Fibroblast of skin of scalp (primary cell): ENCODE measurements at regions not wholly inside any gene's neighbourhood (a gene's known extent, or its start where the extent isn't known, plus 50 kb on each side); places are given as distances from the start of the nearest gene placed in this dataset.

Experiments
- DNase-seq: peaks from one replicate; pipeline ENCODE4 v3.0.0-alpha.2; 2013

GRCh38 chr3:117192888-117193287, 483.3 kb downstream of the TUSC7 start:
- DNase-seq = no peak

DNA sequence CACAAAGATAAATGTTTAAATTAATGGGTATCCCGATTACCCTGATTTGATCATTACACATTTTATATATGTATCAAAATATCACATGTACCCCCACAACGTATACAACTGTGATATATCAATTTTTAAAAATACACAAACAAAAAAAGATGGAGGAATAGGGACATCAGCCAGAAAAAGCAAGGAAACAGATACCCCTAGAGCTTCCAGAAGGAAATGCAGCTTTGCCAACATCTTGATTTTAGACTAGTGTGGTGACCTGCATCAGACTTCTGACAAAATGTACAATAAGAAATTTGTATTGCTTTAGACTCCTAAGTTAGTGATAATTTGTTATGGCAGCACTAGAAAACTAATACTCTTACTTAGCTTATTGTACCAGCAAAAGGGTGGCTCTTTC, 483.8 kb downstream of the TUSC7 start:
- no peak for DNase-seq

DNA sequence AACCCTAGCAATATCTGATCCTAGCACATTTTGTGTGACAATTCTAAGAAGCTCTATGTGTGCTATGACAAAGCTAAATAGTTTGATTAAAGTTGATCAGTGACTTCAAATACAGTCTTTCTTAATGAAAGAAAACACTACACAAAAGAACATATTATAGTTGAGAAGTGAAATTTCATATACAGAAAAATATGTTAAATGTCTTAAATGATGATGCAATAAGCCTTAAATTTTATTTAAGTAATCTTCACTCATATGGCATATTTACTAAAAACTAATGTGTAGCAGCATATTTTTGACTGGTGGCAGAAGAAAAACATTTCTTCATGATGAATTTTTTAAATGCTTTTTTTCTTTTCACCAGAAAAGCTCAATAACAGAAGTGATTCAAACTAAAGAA, 485.5 kb downstream of the TUSC7 start:
- no peak for DNase-seq

DNA sequence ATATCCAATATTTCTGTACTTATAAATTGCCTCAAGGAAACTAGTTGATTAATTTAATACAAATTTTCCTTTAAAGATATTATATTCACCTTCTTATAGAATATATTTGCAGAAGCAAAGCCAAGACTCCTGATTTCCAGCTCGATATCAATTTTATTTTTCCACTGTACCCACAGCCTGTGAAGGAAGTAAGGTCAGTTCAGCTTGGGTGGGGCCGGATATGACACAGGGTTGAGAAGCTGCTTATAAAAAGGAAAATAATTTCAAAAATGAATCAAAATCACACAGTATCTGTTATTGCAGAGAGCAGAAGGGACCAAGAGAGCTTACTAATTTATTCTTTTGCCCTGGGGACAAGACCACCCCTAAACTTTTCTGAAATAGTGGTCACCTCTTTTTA, 491.4 kb downstream of the TUSC7 start:
- no peak for DNase-seq

GRCh38 chr3:117201901-117202774, 492.6 kb downstream of the TUSC7 start:
- DNase-seq = peak; percentile 21

GRCh38 chr3:117217355-117217754, 507.8 kb downstream of the TUSC7 start:
- no peak for DNase-seq

GRCh38 chr3:117217760-117218316, 508.3 kb downstream of the TUSC7 start:
- no peak for DNase-seq

DNA sequence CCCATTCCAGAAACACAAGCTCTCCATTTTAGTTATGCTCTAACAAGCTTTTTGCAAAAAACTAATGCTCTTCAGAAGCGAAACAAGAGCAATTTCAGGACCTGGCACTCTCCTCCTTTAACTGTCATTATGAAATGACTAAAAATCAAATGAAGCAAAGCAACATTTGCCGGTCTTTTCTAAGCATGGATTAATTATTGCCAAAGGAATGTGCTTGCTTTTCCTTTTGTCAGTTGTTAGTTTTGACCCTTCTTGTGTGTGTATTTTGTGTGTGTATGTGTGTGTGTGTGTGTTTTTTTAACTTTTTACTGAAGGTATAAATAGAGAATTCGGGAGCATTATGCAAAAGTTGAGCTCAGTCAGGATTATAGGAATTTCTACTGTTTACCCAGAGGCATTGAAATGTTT, 509.1 kb downstream of the TUSC7 start:
- DNase-seq = no peak

- DNase-seq = no peak
Measured at GRCh38 chr3:117219296-117219695, 509.7 kb downstream of the TUSC7 start.

DNA sequence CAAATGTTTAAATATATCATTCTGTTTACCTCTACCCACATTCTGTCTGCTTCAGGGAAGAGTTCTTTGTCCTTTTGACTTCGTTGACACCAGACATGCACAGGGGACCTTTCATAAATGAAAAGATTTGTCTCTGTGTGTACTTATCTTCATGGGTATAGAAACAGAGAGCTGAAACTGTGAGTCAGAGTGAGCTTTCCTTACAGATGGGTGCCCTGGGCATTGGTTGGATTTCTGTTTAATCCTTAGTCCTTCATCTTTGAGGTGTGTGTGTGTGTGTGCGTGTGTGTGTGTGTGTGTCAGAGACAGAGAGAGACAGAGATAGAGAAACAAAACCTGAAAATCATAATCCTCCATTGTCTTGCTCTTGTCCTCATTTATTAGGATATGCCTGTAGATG, 517.4 kb downstream of the TUSC7 start:
- DNase-seq = no peak

GRCh38 chr3:117228466-117228865, 518.9 kb downstream of the TUSC7 start:
- no peak for DNase-seq

- no peak for DNase-seq
Measured at GRCh38 chr3:117230924-117231323, 521.3 kb downstream of the TUSC7 start.

- no peak for DNase-seq
Measured at GRCh38 chr3:117234331-117234730, 524.8 kb downstream of the TUSC7 start.

GRCh38 chr3:117235304-117235703, 525.7 kb downstream of the TUSC7 start:
- DNase-seq = no peak

- DNase-seq = no peak
Measured at GRCh38 chr3:117238806-117239205, 529.2 kb downstream of the TUSC7 start.

GRCh38 chr3:117243657-117244056, 534.1 kb downstream of the TUSC7 start:
- DNase-seq = no peak

- DNase-seq = no peak
Measured at GRCh38 chr3:117246771-117247555, 537.4 kb downstream of the TUSC7 start.

GRCh38 chr3:117248153-117248552, 538.6 kb downstream of the TUSC7 start:
- DNase-seq = no peak

DNA sequence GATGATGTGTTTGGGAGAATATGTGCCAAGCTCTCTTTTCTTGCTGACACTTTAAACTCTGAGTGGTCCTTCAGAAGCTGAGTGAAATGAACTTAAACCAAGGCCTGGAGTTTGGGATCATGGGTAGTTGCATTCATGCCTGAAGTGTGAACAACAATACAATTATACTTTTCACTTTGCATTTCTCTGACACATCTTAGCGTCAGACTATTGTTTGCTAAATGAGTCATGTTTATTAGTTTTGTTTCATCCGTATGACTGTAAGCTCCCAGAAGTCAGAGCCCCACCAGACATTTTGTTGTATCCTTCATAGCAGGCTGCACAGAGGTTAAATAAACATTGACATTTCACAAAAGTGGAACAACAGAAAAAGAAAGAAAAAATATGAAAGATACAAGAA, 542.6 kb downstream of the TUSC7 start:
- DNase-seq = peak; percentile 15

- DNase-seq = peak; percentile 5
Measured at GRCh38 chr3:117252651-117253050, 543.1 kb downstream of the TUSC7 start.

GRCh38 chr3:117253636-117254035, 544.1 kb downstream of the TUSC7 start:
- no peak for DNase-seq

DNA sequence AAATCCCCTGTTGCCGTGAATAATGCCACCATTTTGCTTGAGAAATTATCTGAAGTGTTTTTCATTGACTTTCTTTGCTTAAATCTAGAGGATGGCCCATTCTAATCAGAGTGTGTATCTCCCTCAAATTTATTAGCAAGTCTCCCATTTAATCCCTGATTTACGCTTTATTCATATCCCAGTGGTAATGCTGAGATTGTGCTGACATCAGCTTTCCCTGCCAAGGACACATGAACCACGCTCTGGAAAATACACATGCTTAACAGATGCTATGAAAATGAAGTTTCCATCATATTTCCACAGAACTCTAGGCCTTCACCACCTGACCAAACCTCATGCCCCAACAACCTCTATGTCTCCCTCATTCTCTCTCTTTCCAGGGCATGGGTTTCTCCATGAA, 545.4 kb downstream of the TUSC7 start:
- DNase-seq = no peak

- DNase-seq = no peak
Measured at GRCh38 chr3:117255736-117256135, 546.2 kb downstream of the TUSC7 start.
